ENCODE measurements at regions not wholly inside any gene's neighbourhood (a gene's known extent, or its start where the extent isn't known, plus 50 kb on each side); places are given as distances from the start of the nearest gene placed in this dataset.

GRCh38 chr14:40309124-40309523 is 876.9 kb upstream of the FBXO33 start:
- TF ChIP-seq TCF7L2 (IDR thresholded peaks at IDR 0.05; ENCODE audit: low read depth, low read length) (no peak), SIN3A (IDR thresholded peaks at IDR 0.05; ENCODE audit: borderline replicate concordance, insufficient read depth, low read depth, low read length) (no peak), CTCF (IDR thresholded peaks at IDR 0.05) (no peak), REST (IDR thresholded peaks at IDR 0.05; ENCODE audit: insufficient read depth in 1 of 2, low read depth in 2 of 2, low read length in 1 of 2) (no peak), POLR2AphosphoS5 (IDR thresholded peaks at IDR 0.05; ENCODE audit: low read depth, low read length) (no peak)

Measured in Panc1 (cell line).